HEK293 (cell line): ENCODE measurements at regions not wholly inside any gene's neighbourhood (a gene's known extent, or its start where the extent isn't known, plus 50 kb on each side); places are given as distances from the start of the nearest gene placed in this dataset.

Source experiments
- CTCF ChIA-PET: fragments of 350-600 bp; formaldehyde crosslinking; extraction: SDS; loops from one replicate; lab custom pipeline; 2021; ENCODE audit warnings: antibody characterized with exemption; lab: Yijun Ruan, JAX
- POLR2A ChIA-PET: fragments of 300-600 bp; formaldehyde crosslinking; extraction: SDS; loops from one replicate; lab custom pipeline; 2020; ENCODE audit warnings: antibody characterized with exemption, inconsistent platforms; lab: Yijun Ruan, JAX
- H3K27ac ChIP-seq: fragments of 200-500 bp; sonication (Bioruptor generic); 2 replicates; pipeline ENCODE4 v1.5.1; 2014; ENCODE audit warnings: low read depth, low read length, control low read depth, inconsistent platforms; ENCODE audit errors: extremely low read depth
- H3K36me3 ChIP-seq, 2 experiments: fragments of 200-500 bp in 1 of 2; sonication (Bioruptor generic) in 1 of 2; 1 replicate in 1 of 2; 2 replicates in 1 of 2; pipeline ENCODE4 v1.5.1; 2014 to 2017; ENCODE audit warnings: inconsistent platforms in 2 of 2, low read length in 2 of 2; ENCODE audit not compliant: control insufficient read depth in 2 of 2, insufficient read depth in 1 of 2
- H3K4me1 ChIP-seq: fragments of 200-500 bp; sonication (Bioruptor generic); 2 replicates; pipeline ENCODE4 v1.5.1; 2014; ENCODE audit warnings: mild to moderate bottlenecking, low read length, inconsistent platforms; ENCODE audit not compliant: control insufficient read depth, insufficient read depth
- H3K4me3 ChIP-seq: 2 replicates; pipeline ENCODE4 v1.5.1; 2011; ENCODE audit warnings: low read depth, mild to moderate bottlenecking, control low read depth, low read length, moderate library complexity
- H3K9me3 ChIP-seq: fragments of 200-500 bp; sonication (Bioruptor generic); 2 replicates; pipeline ENCODE4 v1.5.1; 2014; ENCODE audit warnings: low read depth, low read length, inconsistent platforms; ENCODE audit not compliant: control insufficient read depth, insufficient read depth
- BCL6B ChIP-seq: fragments of 450-650 bp; formaldehyde crosslinking; IDR thresholded peaks from 2 replicates; pipeline ENCODE4 v1.5.1; 2017; ENCODE audit warnings: missing biosample characterization, missing genetic modification characterization
- ELK4 ChIP-seq: IDR thresholded peaks from 2 replicates; pipeline ENCODE4 v1.6.1; 2011; ENCODE audit warnings: mild to moderate bottlenecking, low read depth, low read length, borderline replicate concordance
- IKZF3 ChIP-seq: fragments of 450-650 bp; IDR thresholded peaks from 2 replicates; pipeline ENCODE4 v1.5.0; 2018; ENCODE audit warnings: missing biosample characterization, mild to moderate bottlenecking, missing genetic modification characterization, moderate library complexity
- INSM2 ChIP-seq: fragments of 450-650 bp; formaldehyde crosslinking; IDR thresholded peaks from 2 replicates; pipeline ENCODE4 v1.5.1; 2016; ENCODE audit warnings: missing biosample characterization, missing genetic modification characterization
- OVOL3 ChIP-seq: fragments of 450-650 bp; formaldehyde crosslinking; IDR thresholded peaks from 2 replicates; pipeline ENCODE4 v1.5.1; 2016; ENCODE audit warnings: missing biosample characterization, missing genetic modification characterization
- REPIN1 ChIP-seq: fragments of 450-650 bp; formaldehyde crosslinking; IDR thresholded peaks from 2 replicates; pipeline ENCODE4 v1.5.1; 2017; ENCODE audit warnings: missing biosample characterization, missing genetic modification characterization, low read depth
- SALL2 ChIP-seq: fragments of 450-650 bp; formaldehyde crosslinking; IDR thresholded peaks from 2 replicates; pipeline ENCODE4 v1.5.0; 2017; ENCODE audit warnings: missing biosample characterization, mild to moderate bottlenecking, missing genetic modification characterization, borderline replicate concordance
- TRIM28 ChIP-seq: IDR thresholded peaks from 2 replicates; pipeline ENCODE4 v1.6.1; 2011; ENCODE audit warnings: low read length, control low read depth, borderline replicate concordance
- ZBTB26 ChIP-seq: fragments of 450-650 bp; formaldehyde crosslinking; optimal IDR thresholded peaks from 2 replicates; pipeline ENCODE3; 2016; ENCODE audit warnings: missing biosample characterization, mild to moderate bottlenecking, missing genetic modification characterization
- ZNF10 ChIP-seq: fragments of 450-650 bp; formaldehyde crosslinking; IDR thresholded peaks from 2 replicates; pipeline ENCODE4 v1.5.1; 2017; ENCODE audit warnings: missing biosample characterization, missing genetic modification characterization
- ZNF248 ChIP-seq: fragments of 450-650 bp; formaldehyde crosslinking; IDR thresholded peaks from 2 replicates; pipeline ENCODE4 v1.5.1; 2017; ENCODE audit warnings: missing biosample characterization, missing genetic modification characterization
- ZNF266 ChIP-seq: fragments of 450-650 bp; formaldehyde crosslinking; IDR thresholded peaks from 2 replicates; pipeline ENCODE4 v1.5.1; 2016; ENCODE audit warnings: missing biosample characterization, missing genetic modification characterization, low read depth
- ZNF302 ChIP-seq: fragments of 450-650 bp; formaldehyde crosslinking; IDR thresholded peaks from 2 replicates; pipeline ENCODE4 v1.5.1; 2016; ENCODE audit warnings: missing biosample characterization, missing genetic modification characterization, low read depth
- ZNF324 ChIP-seq: fragments of 450-650 bp; formaldehyde crosslinking; IDR thresholded peaks from 2 replicates; pipeline ENCODE4 v1.5.1; 2016; ENCODE audit warnings: missing biosample characterization, missing genetic modification characterization
- ZNF362 ChIP-seq: fragments of 450-650 bp; formaldehyde crosslinking; IDR thresholded peaks from 2 replicates; pipeline ENCODE4 v1.5.1; 2016; ENCODE audit warnings: missing biosample characterization, missing genetic modification characterization
- ZNF391 ChIP-seq: fragments of 450-650 bp; formaldehyde crosslinking; IDR thresholded peaks from 2 replicates; pipeline ENCODE4 v1.5.1; 2016; ENCODE audit warnings: low read depth, missing biosample characterization, missing genetic modification characterization, borderline replicate concordance
- ZNF416 ChIP-seq: fragments of 450-650 bp; formaldehyde crosslinking; IDR thresholded peaks from 2 replicates; pipeline ENCODE4 v1.5.1; 2016; ENCODE audit warnings: missing biosample characterization, missing genetic modification characterization
- ZNF510 ChIP-seq: fragments of 450-650 bp; formaldehyde crosslinking; IDR thresholded peaks from 2 replicates; pipeline ENCODE4 v1.5.1; 2018; ENCODE audit warnings: mild to moderate bottlenecking, missing genetic modification characterization, missing biosample characterization; ENCODE audit not compliant: insufficient replicate concordance
- ZNF529 ChIP-seq: fragments of 450-650 bp; formaldehyde crosslinking; IDR thresholded peaks from 2 replicates; pipeline ENCODE4 v1.5.1; 2017; ENCODE audit warnings: missing genetic modification characterization, missing biosample characterization; ENCODE audit not compliant: insufficient replicate concordance
- ZNF621 ChIP-seq: fragments of 450-650 bp; formaldehyde crosslinking; IDR thresholded peaks from 2 replicates; pipeline ENCODE4 v1.5.1; 2017; ENCODE audit warnings: missing biosample characterization, missing genetic modification characterization
- ZNF639 ChIP-seq: fragments of 450-650 bp; formaldehyde crosslinking; IDR thresholded peaks from 2 replicates; pipeline ENCODE4 v1.5.1; 2016; ENCODE audit warnings: missing biosample characterization, missing genetic modification characterization
- ZNF660 ChIP-seq: fragments of 450-650 bp; IDR thresholded peaks from 2 replicates; pipeline ENCODE4 v1.5.1; 2018; ENCODE audit warnings: missing biosample characterization, mild to moderate bottlenecking, missing genetic modification characterization
- ZNF670 ChIP-seq: fragments of 450-650 bp; formaldehyde crosslinking; IDR thresholded peaks from 2 replicates; pipeline ENCODE4 v1.5.1; 2016; ENCODE audit warnings: missing biosample characterization, missing genetic modification characterization, low read depth
- ZNF704 ChIP-seq: fragments of 450-650 bp; formaldehyde crosslinking; IDR thresholded peaks from 2 replicates; pipeline ENCODE4 v1.5.1; 2016; ENCODE audit warnings: missing biosample characterization, missing genetic modification characterization
- ZNF76 ChIP-seq: fragments of 450-650 bp; formaldehyde crosslinking; IDR thresholded peaks from 2 replicates; pipeline ENCODE4; 2016; ENCODE audit warnings: low read depth, missing biosample characterization, missing genetic modification characterization, borderline replicate concordance

- POLR2A ChIA-PET: no interaction called here
- CTCF ChIA-PET: interaction anchor here (0.7 kb wide), 1 partner anchor 25 kb away, joined by 3 read pairs; no protein-coding TSS in a partner anchor
- H3K27ac ChIP-seq: no peak overlapping the region
- no peaks in the 10 kb centered on the region for H3K9me3 ChIP-seq
- no peaks in the 10 kb centered on the region for H3K36me3 ChIP-seq
- TF ChIP-seq ZNF248 (tag by site-specific recombination) (no peak), IKZF3 (tag by site-specific recombination) (no peak), ELK4 (no peak), INSM2 (tag by site-specific recombination) (no peak), ZNF639 (no peak), ZNF621 (no peak), ZNF302 (tag by site-specific recombination) (no peak), ZNF660 (tag by site-specific recombination) (no peak), ZNF416 (tag by site-specific recombination) (no peak), ZNF529 (no peak), TRIM28 (no peak), ZNF324 (no peak), ZNF76 (tag by site-specific recombination) (no peak), ZNF266 (tag by site-specific recombination) (no peak), ZNF670 (tag by site-specific recombination) (no peak), ZBTB26 (tag by site-specific recombination) (no peak), ZNF10 (tag by site-specific recombination) (no peak)
- TF ChIP-seq, all 188 proteins: peak for 0
- Histone ChIP-seq H3K4me3 (no peak overlapping the region), H3K4me1 (no peaks in the 10 kb centered on the region)
Observed at GRCh38 chr2:201980946-201981345, 52.7 kb upstream of the FZD7 start.

GRCh38 chr2:201983174-201983573, 50.5 kb upstream of the FZD7 start:
- ChIA-PET CTCF (interaction anchor here (0.6 to 0.7 kb wide), 2 partner anchors 48 to 162 kb away, joined by 3 to 5 read pairs; no protein-coding TSS in a partner anchor), POLR2A (no interaction called here)
- no peak for TF ChIP-seq ZNF362 (tag by site-specific recombination)
- no peak for TF ChIP-seq REPIN1 (tag by site-specific recombination)
- no peak for TF ChIP-seq ZNF391 (tag by site-specific recombination)
- TF ChIP-seq OVOL3: no peak
- TF ChIP-seq BCL6B (tag by site-specific recombination): no peak
- no peak for TF ChIP-seq ZNF704
- TF ChIP-seq SALL2 (tag by site-specific recombination): no peak
- no peak for TF ChIP-seq ZNF510 (tag by site-specific recombination)
- TF ChIP-seq, all 188 proteins: peak for 0

More at GRCh38 chr2:201983174-201983573, 50.5 kb upstream of the FZD7 start:
- Histone ChIP-seq H3K9me3 (no peaks in the 10 kb centered on the region), H3K27ac (no peak overlapping the region), H3K4me1 (no peaks in the 10 kb centered on the region), H3K36me3 (no peaks in the 10 kb centered on the region), H3K4me3 (no peak overlapping the region)
